HCT116 (cell line): ENCODE measurements at regions not wholly inside any gene's neighbourhood (a gene's known extent, or its start where the extent isn't known, plus 50 kb on each side); places are given as distances from the start of the nearest gene placed in this dataset.

Experiments used
- ATAC-seq: fragments of 200-7000 bp; cut with Tn5 transposase; 2 replicates; pipeline ENCODE4 v1.9.1; 2020; ENCODE audit warnings: mild to moderate bottlenecking, moderate library complexity
- BruUV-seq: library from RNA; stranded (reverse); fragments of 400-500 nt; replicated peaks from 2 replicates; lab custom pipeline; 2021; lab: Mats Ljungman, UMichigan
- CTCF ChIA-PET: fragments of 300-600 bp; sonication (Branson Sonifier 250); formaldehyde crosslinking; loops from one replicate; lab custom pipeline; 2021; ENCODE audit warnings: antibody characterized with exemption; lab: Charles Lee
- POLR2A ChIA-PET: fragments of 300-600, 350-600 bp; sonication (Branson Sonifier 250); formaldehyde crosslinking; loops from one replicate; lab custom pipeline; 2021; ENCODE audit warnings: antibody characterized with exemption; lab: Charles Lee
- RAD21 ChIA-PET, 2 experiments: fragments of 300-600 bp; sonication (Branson Sonifier 250); formaldehyde crosslinking; loops; one replicate each; lab custom pipeline; 2023; ENCODE audit warnings: low total read pairs in 2 of 2; ENCODE audit not compliant: uncharacterized antibody in 2 of 2, unreplicated experiment in 2 of 2, low non-redundant PET in 1 of 2; lab: Charles Lee
- DNase-seq: peaks from one replicate; pipeline ENCODE4 v3.0.0-alpha.2; 2010; ENCODE audit warnings: low read depth, low spot score
- H2AFZ ChIP-seq: fragments of 200-600 bp; shearing (Covaris generic), sonication (generic); 2 replicates; pipeline ENCODE4 v1.6.1; 2017; ENCODE audit warnings: low read depth, mixed run types, mixed read lengths, antibody characterized with exemption, low read length; ENCODE audit not compliant: poor library complexity, severe bottlenecking
- H3K27ac ChIP-seq: 2 replicates; pipeline ENCODE4 v1.5.1; 2012; ENCODE audit warnings: low read depth, low read length
- H3K27me3 ChIP-seq: fragments of 200-600 bp; sonication (generic); 2 replicates; pipeline ENCODE4 v1.6.1; 2016; ENCODE audit warnings: mixed run types, low read length, mixed read lengths; ENCODE audit not compliant: insufficient read depth
- H3K36me3 ChIP-seq, 2 experiments: fragments of 200-500 bp in 1 of 2; fragments of 200-600 bp in 1 of 2; sonication (Bioruptor generic) in 1 of 2; sonication (generic) in 1 of 2; 2 replicates each; pipeline versions ENCODE4 v1.5.1 to v1.6.1; 2014 to 2016; ENCODE audit warnings: low read length in 2 of 2, inconsistent platforms in 1 of 2, mixed read lengths in 1 of 2, mixed run types in 1 of 2; ENCODE audit not compliant: insufficient read depth in 2 of 2, control insufficient read depth in 1 of 2
- H3K4me1 ChIP-seq, 2 experiments: fragments of 200-600 bp in 1 of 2; sonication (generic) in 1 of 2; 2 replicates each; pipeline versions ENCODE4 v1.5.1 to v1.6.1; 2012 to 2017; ENCODE audit warnings: low read length in 2 of 2, inconsistent platforms in 1 of 2, mild to moderate bottlenecking in 1 of 2, mixed read lengths in 1 of 2, mixed run types in 1 of 2, moderate library complexity in 1 of 2; ENCODE audit not compliant: insufficient read depth in 2 of 2, control insufficient read depth in 1 of 2
- H3K4me2 ChIP-seq: fragments of 200-600 bp; sonication (generic); 2 replicates; pipeline ENCODE4 v1.6.1; 2017; ENCODE audit warnings: mixed run types, low read length, mixed read lengths
- H3K4me3 ChIP-seq, 2 experiments: fragments of 200-600 bp in 1 of 2; sonication (generic) in 1 of 2; replicated peaks in 1 of 2; 2 replicates each; pipeline ENCODE4 v1.5.1; 2011 to 2016; ENCODE audit warnings: low read length in 2 of 2, control low read depth in 1 of 2, low read depth in 1 of 2, mild to moderate bottlenecking in 1 of 2, mixed read lengths in 1 of 2, mixed run types in 1 of 2
- H3K79me2 ChIP-seq: fragments of 200-600 bp; sonication (generic); 2 replicates; pipeline ENCODE4 v1.6.1; 2017; ENCODE audit warnings: mild to moderate bottlenecking, mixed run types, low read length, moderate library complexity, mixed read lengths; ENCODE audit not compliant: insufficient read depth
- H3K9ac ChIP-seq: fragments of 200-600 bp; sonication (generic); 2 replicates; pipeline ENCODE4 v1.6.1; 2016; ENCODE audit warnings: low read length, mixed read lengths
- H3K9me2 ChIP-seq: fragments of 200-600 bp; sonication (generic), shearing (Covaris generic); 2 replicates; pipeline ENCODE4 v1.6.1; 2017; ENCODE audit warnings: mixed run types, mild to moderate bottlenecking, moderate library complexity; ENCODE audit not compliant: insufficient read depth
- H3K9me3 ChIP-seq, 2 experiments: fragments of 200-500 bp in 1 of 2; fragments of 200-600 bp in 1 of 2; sonication (Bioruptor generic) in 1 of 2; sonication (generic) in 1 of 2; 2 replicates each; pipeline ENCODE4 v1.6.1; 2014 to 2017; ENCODE audit warnings: low read length in 2 of 2, mixed read lengths in 2 of 2, inconsistent platforms in 1 of 2, low read depth in 1 of 2, mild to moderate bottlenecking in 1 of 2, mixed run types in 1 of 2, moderate library complexity in 1 of 2; ENCODE audit not compliant: control insufficient read depth in 1 of 2, insufficient read depth in 1 of 2
- H4K20me1 ChIP-seq: fragments of 200-600 bp; sonication (generic), shearing (Covaris generic); 2 replicates; pipeline ENCODE4 v1.6.1; 2017; ENCODE audit warnings: mixed run types, mild to moderate bottlenecking, moderate library complexity; ENCODE audit not compliant: insufficient read depth
- CBX3 ChIP-seq: IDR thresholded peaks from 2 replicates; pipeline ENCODE4 v1.6.1; 2012; ENCODE audit warnings: low read depth
- CEBPB ChIP-seq: IDR thresholded peaks from 2 replicates; pipeline ENCODE4 v1.6.1; 2012; ENCODE audit warnings: low read depth
- FOSL1 ChIP-seq: IDR thresholded peaks from 2 replicates; pipeline ENCODE4 v1.6.1; 2012; ENCODE audit warnings: low read depth
- POLR2AphosphoS5 ChIP-seq: IDR thresholded peaks from 2 replicates; pipeline ENCODE4 v1.6.1; 2011; ENCODE audit warnings: mild to moderate bottlenecking, low read depth, low read length, moderate library complexity
- YY1 ChIP-seq: IDR thresholded peaks from 2 replicates; pipeline ENCODE4 v1.6.1; 2011; ENCODE audit warnings: low read length, low read depth, moderate library complexity, mild to moderate bottlenecking; ENCODE audit not compliant: insufficient replicate concordance; ENCODE audit errors: extremely low read depth
- intact Hi-C: fragments of 100-400 bp; cut with micrococcal nuclease; formaldehyde crosslinking; loops from 2 replicates; pipeline ENCODE4 v1.10.0; 2022
- TF ChIP-seq, protein P1 (sequence below): IDR thresholded peaks from 2 replicates; pipeline ENCODE4 v1.6.1; 2012
- TF ChIP-seq, protein P2 (sequence below), 3 experiments: fragments of 200-600 bp in 1 of 3; sonication (generic) in 1 of 3; IDR thresholded peaks in 2 of 3; conservative IDR thresholded peaks in 1 of 3; 2 replicates each; pipeline ENCODE4 v1.5.1; 2012 to 2017; ENCODE audit warnings: low read depth in 2 of 3, low read length in 2 of 3, antibody characterized with exemption in 1 of 3, borderline replicate concordance in 1 of 3, control low read depth in 1 of 3, mild to moderate bottlenecking in 1 of 3, mixed read lengths in 1 of 3, mixed run types in 1 of 3, moderate library complexity in 1 of 3; ENCODE audit not compliant: insufficient read depth in 1 of 3
- TF ChIP-seq, protein P3 (sequence below): IDR thresholded peaks from 2 replicates; pipeline ENCODE4 v1.6.1; 2012
- TF ChIP-seq, protein P4 (sequence below): IDR thresholded peaks from 2 replicates; pipeline ENCODE4 v1.6.1; 2012; ENCODE audit warnings: low read depth
- TF ChIP-seq, protein P5 (sequence below): IDR thresholded peaks from 2 replicates; pipeline ENCODE4 v1.6.1; 2011; ENCODE audit warnings: mild to moderate bottlenecking, low read length, moderate library complexity; ENCODE audit not compliant: insufficient replicate concordance; ENCODE audit errors: extremely low read depth

DNA sequence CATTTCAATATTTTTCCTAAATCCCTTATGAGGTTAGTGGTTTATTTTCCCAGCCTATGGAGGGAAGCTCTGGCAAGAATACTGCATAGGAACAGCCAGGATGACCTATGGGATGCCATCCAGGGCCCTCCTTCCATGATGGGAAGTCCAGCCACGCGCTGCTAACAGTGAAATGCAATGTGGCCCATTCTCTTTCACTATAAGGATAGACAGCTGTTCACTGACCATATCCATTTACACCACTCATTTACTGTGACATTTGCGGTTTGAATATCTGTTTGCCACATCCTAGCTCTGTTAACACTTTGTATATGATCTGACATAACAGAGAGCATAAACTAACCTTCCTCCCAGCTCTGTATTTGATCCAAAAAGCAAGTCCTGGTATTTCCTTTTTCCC lies 471.7 kb downstream of the CBLN4 start:
- Histone ChIP-seq H3K9me2 (no peaks in the 10 kb centered on the region), H3K4me2 (no peak overlapping the region)
- CTCF ChIA-PET: no interaction called here
- POLR2A ChIA-PET: no interaction called here
- ATAC-seq: no peak
- TF ChIP-seq, protein P1, sequence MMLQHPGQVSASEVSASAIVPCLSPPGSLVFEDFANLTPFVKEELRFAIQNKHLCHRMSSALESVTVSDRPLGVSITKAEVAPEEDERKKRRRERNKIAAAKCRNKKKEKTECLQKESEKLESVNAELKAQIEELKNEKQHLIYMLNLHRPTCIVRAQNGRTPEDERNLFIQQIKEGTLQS: no peak
- TF ChIP-seq YY1 (no peak), CBX3 (no peak), POLR2AphosphoS5 (no peak), CEBPB (no peak), FOSL1 (no peak)
- TF ChIP-seq, protein P2, sequence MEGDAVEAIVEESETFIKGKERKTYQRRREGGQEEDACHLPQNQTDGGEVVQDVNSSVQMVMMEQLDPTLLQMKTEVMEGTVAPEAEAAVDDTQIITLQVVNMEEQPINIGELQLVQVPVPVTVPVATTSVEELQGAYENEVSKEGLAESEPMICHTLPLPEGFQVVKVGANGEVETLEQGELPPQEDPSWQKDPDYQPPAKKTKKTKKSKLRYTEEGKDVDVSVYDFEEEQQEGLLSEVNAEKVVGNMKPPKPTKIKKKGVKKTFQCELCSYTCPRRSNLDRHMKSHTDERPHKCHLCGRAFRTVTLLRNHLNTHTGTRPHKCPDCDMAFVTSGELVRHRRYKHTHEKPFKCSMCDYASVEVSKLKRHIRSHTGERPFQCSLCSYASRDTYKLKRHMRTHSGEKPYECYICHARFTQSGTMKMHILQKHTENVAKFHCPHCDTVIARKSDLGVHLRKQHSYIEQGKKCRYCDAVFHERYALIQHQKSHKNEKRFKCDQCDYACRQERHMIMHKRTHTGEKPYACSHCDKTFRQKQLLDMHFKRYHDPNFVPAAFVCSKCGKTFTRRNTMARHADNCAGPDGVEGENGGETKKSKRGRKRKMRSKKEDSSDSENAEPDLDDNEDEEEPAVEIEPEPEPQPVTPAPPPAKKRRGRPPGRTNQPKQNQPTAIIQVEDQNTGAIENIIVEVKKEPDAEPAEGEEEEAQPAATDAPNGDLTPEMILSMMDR (IDR thresholded peaks at IDR 0.05 in 2 of 3, conservative IDR thresholded peaks at IDR 0.05 in 1 of 3; ENCODE audit: borderline replicate concordance in 1 of 3, insufficient read depth in 1 of 3, low read depth in 2 of 3, low read length in 2 of 3): no peak
- TF ChIP-seq, protein P3, sequence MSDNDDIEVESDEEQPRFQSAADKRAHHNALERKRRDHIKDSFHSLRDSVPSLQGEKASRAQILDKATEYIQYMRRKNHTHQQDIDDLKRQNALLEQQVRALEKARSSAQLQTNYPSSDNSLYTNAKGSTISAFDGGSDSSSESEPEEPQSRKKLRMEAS: no peak
- TF ChIP-seq, protein P4, sequence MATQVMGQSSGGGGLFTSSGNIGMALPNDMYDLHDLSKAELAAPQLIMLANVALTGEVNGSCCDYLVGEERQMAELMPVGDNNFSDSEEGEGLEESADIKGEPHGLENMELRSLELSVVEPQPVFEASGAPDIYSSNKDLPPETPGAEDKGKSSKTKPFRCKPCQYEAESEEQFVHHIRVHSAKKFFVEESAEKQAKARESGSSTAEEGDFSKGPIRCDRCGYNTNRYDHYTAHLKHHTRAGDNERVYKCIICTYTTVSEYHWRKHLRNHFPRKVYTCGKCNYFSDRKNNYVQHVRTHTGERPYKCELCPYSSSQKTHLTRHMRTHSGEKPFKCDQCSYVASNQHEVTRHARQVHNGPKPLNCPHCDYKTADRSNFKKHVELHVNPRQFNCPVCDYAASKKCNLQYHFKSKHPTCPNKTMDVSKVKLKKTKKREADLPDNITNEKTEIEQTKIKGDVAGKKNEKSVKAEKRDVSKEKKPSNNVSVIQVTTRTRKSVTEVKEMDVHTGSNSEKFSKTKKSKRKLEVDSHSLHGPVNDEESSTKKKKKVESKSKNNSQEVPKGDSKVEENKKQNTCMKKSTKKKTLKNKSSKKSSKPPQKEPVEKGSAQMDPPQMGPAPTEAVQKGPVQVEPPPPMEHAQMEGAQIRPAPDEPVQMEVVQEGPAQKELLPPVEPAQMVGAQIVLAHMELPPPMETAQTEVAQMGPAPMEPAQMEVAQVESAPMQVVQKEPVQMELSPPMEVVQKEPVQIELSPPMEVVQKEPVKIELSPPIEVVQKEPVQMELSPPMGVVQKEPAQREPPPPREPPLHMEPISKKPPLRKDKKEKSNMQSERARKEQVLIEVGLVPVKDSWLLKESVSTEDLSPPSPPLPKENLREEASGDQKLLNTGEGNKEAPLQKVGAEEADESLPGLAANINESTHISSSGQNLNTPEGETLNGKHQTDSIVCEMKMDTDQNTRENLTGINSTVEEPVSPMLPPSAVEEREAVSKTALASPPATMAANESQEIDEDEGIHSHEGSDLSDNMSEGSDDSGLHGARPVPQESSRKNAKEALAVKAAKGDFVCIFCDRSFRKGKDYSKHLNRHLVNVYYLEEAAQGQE: no peak
- TF ChIP-seq, protein P5, sequence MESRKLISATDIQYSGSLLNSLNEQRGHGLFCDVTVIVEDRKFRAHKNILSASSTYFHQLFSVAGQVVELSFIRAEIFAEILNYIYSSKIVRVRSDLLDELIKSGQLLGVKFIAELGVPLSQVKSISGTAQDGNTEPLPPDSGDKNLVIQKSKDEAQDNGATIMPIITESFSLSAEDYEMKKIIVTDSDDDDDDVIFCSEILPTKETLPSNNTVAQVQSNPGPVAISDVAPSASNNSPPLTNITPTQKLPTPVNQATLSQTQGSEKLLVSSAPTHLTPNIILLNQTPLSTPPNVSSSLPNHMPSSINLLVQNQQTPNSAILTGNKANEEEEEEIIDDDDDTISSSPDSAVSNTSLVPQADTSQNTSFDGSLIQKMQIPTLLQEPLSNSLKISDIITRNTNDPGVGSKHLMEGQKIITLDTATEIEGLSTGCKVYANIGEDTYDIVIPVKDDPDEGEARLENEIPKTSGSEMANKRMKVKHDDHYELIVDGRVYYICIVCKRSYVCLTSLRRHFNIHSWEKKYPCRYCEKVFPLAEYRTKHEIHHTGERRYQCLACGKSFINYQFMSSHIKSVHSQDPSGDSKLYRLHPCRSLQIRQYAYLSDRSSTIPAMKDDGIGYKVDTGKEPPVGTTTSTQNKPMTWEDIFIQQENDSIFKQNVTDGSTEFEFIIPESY: no peak
- TF ChIP-seq, all 23 proteins: peak for 0
- Histone ChIP-seq H3K27ac (no peak overlapping the region), H3K4me3 (no peak overlapping the region), H2AFZ (no peak overlapping the region), H3K79me2 (no peaks in the 10 kb centered on the region), H3K36me3 (no peaks in the 10 kb centered on the region), H3K4me1 (no peaks in the 10 kb centered on the region), H3K9me3 (peaks cover 24 to 33% of the 10 kb centered on the region in 2 experiments; a peak in 3 of 4 replicates), H3K27me3 (no peaks in the 10 kb centered on the region), H4K20me1 (no peaks in the 10 kb centered on the region), H3K9ac (no peak overlapping the region)
- intact Hi-C loops: no loop called here
- no TSS peak for BruUV-seq
- no peak for DNase-seq
- RAD21 ChIA-PET: no interaction called here
